MM.1S (cell line): ENCODE measurements at regions not wholly inside any gene's neighbourhood (a gene's known extent, or its start where the extent isn't known, plus 50 kb on each side); places are given as distances from the start of the nearest gene placed in this dataset.

Source experiments
- CTCF ChIP-seq: fragments of 300-600 bp; sonication (generic); IDR thresholded peaks from 2 replicates; pipeline ENCODE4 v1.5.1; 2016; ENCODE audit warnings: antibody characterized with exemption, low read length, mixed read lengths
- EZH2phosphoT487 ChIP-seq: fragments of 300-600 bp; sonication (generic); IDR thresholded peaks from 2 replicates; pipeline ENCODE4 v1.6.1; 2018; ENCODE audit warnings: antibody characterized with exemption, low read length

DNA sequence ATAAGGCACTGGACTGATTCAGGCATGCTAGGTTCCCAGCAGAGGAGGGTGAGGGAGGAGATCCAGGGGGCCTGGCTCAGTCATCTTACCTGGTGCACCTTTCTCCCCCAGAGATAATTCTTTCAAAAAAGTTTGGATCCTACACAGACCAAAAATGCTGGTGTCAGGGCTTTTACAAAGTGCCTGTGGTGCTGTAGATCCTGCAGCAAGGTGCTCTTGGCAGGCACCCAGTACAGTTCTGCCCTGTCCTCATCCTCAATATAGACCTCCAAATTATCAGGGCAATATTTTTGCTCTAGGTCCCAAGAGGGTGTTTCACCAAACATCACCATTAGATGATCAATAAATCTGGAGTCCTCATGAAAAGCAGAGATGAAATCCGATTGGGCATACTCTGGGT lies 78.5 kb upstream of the IGFBP3 start:
- TF ChIP-seq CTCF = no peak
- no peak for TF ChIP-seq EZH2phosphoT487
